NCI-H1930 (cell line): ENCODE measurements at regions not wholly inside any gene's neighbourhood (a gene's known extent, or its start where the extent isn't known, plus 50 kb on each side); places are given as distances from the start of the nearest gene placed in this dataset.

Experiments used
- DNase-seq, 2 experiments: peaks; one replicate each; lab custom pipeline; 2025; lab: John Stamatoyannopoulos, UW

DNA sequence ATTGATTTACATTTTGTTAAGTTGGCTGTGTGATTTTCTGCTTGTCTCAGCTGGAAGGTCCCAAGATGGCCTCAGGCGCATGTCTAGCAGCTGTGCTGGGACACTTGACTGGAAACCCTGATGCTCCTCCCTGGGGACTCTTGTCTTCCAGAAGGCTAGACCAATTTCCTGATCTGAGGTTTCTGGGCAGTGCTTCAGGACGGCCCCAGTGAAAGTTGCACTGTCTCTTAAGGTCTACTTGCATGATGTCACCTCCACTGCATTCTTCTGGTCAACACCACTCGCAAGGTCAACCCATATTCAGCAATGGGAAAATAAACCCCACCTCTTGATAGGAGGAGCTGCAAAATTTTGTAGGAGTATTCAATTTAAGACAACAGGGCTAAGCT, 116.0 kb downstream of the SALL1 start:
- DNase-seq, result no peak

DNA sequence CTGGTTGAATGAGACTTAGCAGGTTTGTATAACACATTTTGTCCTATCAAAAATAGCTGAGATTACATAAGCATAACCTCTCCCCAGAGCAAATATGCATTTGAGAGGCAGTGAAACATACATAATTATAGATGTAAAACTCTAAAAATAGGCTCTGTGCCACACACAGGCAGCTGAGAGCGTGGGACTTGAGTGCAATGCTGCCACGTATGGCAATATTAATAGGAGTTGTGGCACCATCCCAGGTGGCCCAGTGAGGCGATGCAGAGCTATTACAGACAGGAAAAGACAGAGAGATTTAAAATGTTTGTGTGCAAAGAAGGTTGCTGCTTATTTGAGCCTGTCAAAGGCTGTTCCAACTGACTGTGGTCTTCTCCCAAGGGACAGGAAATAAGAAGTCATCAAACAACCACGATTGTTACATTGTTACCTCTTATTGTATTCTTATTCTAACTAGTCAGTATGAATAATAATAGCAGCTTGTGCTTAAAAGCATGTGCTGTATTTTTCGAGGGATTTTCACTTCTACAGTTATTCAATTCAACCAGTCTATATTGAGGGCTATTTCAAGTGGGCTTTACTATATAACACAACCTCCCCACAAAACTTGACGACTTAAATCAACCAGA, 116.5 kb downstream of the SALL1 start:
- no peak for DNase-seq

GRCh38 chr16:51031598-51031997, 119.5 kb downstream of the SALL1 start:
- no peak for DNase-seq

DNA sequence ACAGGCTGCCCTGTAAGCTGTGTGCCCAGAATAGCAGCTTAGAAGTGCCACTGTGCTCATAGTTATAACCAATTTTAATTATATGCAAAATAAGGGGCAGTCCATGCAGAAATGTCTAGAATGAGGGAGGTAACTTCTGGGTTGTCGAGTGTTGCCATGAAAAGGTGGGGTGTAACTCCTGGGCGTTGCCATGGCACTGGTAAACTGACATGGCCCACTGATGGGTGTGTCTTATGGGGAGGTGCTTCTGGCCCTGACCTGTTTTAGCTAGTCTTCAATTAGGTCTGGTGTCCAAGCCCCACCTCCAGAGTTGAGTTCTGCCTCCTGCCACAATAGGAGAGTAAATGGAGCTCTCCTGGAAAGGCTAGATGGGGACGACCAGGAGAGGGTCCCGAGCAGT, 120.6 kb downstream of the SALL1 start:
- DNase-seq, result no peak

GRCh38 chr16:51025588-51026290, 125.3 kb downstream of the SALL1 start:
- DNase-seq, result no peak

DNA sequence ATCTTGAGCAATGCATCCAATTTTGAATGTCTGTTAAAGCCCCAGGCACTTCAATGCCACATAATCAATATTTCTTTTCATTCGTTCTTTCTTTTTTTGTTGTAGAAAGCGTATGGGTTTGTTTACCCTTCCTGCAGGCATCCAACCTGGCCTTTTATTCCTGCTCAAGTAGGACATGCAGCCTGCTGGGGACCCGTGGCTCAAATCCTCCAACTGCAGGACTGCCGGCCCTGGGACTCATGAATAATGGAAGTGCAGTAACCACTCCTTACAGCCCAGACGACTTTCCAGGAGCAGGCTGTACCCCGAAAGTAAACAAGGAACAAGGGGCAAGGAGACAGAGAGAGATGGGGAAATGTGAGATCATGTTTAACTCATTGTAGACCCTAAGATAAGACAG, 126.4 kb downstream of the SALL1 start:
- DNase-seq, result no peak

DNA sequence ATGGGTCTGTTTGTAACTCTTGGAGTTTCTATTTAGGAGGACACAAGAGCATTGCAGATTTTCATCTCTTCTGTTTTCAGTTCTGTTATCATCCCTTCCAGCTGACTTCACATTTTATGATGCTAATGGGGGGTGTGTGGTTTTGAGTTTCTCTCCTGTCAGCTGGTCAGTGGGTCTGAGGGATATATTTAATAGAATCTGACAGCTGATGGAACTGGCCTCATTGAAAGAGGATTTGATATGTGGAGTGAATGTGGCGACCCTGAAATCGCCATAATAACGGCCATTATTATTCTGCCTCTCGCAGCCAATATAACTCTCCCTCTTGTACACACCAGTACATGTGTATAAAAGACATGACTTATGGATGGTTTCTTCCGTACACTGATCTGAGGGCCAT, 128.1 kb downstream of the SALL1 start:
- DNase-seq, result no peak

- DNase-seq, result no peak
These were observed 131.5 kb downstream of the SALL1 start for GRCh38 chr16:51019617-51020016.

DNA sequence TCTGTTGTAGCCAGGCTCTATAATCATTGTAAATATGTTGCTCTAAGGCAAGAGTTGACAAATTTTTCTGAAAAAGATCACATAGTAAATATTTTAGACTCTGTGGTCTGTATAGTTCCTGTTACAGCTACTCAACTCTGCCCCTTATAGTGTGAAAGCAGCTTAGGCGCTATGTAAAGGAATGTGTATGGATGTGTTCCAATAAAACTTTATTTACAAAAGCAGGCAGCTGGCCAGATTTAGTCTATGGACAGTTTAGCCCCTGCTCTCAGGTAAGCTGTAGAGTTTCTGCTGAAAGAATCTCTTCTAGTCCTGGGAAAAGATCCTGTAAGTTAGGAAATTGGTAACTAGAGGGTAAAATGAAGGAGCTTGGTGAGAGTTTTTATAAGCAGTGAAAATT, 133.1 kb downstream of the SALL1 start:
- no peak for DNase-seq

DNA sequence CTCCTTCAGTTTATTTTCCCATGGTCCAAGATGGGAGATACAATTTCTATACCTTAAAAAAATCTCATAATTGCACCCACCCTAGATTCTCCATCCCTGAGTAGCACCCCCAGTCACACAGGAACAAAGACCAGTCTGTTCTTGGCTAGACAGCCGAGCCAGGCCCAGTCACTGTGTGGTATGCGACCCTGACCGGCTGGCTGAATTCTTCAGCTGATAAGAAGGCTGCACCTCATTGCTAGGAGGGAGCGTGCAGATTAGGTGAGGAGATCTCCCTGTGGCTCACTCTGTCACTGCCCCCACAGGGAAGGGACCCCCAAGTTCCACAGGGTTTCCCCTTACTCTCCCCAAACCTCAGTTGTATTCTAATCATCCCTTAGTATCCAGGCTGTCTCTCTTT, 138.7 kb downstream of the SALL1 start:
- no peak for DNase-seq

GRCh38 chr16:51010817-51011216, 140.3 kb downstream of the SALL1 start:
- DNase-seq, result no peak

DNA sequence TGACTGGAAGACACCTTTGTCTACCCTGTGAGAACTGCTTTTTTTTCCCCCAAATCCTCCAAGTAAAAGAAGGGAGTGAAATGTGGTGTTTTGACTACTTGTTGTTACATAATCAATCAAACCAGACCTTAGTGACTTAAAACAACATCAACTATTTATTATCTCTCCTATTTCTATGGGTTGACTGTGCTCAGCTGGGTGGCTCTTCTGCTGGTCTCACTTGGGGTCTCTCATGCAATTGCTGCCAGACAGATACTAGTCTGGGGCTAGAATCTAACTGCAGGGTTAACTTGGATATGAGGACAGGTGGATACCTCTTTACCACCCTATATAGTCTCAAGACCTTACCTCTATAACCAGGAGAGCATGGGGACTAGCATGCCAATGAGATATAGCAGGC, 141.3 kb downstream of the SALL1 start:
- no peak for DNase-seq

- no peak for DNase-seq
These were observed 141.7 kb downstream of the SALL1 start for GRCh38 chr16:51009359-51009758.

DNA sequence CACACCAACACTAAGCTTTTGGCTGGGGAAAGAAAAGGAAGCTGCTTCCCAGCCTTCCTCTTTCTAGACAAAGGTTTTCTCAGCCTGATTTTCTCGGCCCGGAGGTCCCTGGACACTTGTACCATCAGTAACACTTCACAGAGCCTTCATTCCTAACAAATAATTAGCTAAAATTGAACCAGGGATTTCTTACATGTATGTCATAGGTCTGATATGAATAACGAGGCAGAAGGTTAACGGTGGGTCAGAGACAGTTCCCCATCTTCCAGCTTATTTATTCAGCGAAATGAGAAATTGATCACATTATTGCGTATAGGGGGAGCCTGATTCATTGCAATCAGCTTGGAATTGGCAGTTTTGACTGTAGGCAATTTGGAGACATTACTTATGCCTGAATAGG, 142.5 kb downstream of the SALL1 start:
- no peak for DNase-seq

- no peak for DNase-seq
These were observed 143.0 kb downstream of the SALL1 start for GRCh38 chr16:51008037-51008436.

- DNase-seq, result no peak
These were observed 147.1 kb downstream of the SALL1 start for GRCh38 chr16:51003850-51004566.

DNA sequence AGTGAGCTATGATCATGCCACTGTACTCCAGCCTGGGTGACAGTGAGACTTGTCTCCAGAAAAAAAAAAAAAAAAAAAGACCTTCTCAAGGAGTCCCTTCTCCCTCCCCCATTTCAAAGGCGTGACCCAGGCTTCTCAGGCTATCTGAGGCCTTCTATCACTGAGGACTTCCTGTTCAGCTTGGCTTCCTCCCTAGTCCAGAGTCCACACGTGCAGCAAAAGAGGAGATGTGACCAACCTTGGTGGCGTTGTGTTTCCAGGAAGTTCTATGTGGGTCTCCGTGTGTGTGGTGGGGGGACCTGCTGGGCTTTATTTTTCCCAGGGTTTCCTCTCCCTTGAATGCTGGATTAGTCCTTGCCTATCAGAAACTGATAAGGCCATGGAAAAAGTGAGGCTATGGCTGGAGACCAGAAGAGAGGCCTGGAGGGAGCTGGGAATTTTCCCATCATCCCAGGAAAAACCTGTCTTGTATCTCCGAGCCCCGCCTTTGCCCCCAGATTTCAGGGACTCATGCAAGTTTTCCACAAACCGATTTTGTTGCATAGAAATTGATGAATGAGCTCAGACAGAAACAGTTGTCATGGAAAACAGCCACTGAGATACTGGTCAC, 148.1 kb downstream of the SALL1 start:
- DNase-seq, result no peak

- no peak for DNase-seq
These were observed 151.9 kb downstream of the SALL1 start for GRCh38 chr16:50999181-50999580.

- no peak for DNase-seq
These were observed 152.7 kb downstream of the SALL1 start for GRCh38 chr16:50998411-50998810.

- no peak for DNase-seq
These were observed 153.4 kb downstream of the SALL1 start for GRCh38 chr16:50997679-50998078.

DNA sequence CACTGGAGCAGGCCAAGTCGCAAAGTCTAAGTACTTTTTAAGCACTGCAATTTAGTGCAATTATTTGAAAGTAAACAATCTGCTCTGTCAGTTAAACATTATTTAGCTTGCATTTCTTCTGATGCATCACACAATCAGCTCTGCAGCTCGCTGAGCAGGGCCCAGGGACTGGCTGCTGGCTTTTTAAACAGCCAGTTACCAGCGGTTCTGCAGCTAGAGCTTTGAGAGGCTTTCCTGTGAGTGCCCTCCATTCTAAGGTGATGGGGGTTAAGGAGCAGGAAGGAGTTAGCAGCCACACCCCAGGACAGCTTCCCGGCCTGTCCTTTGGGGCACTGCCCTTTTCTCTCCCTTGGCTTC, 154.3 kb downstream of the SALL1 start:
- DNase-seq, result no peak

DNA sequence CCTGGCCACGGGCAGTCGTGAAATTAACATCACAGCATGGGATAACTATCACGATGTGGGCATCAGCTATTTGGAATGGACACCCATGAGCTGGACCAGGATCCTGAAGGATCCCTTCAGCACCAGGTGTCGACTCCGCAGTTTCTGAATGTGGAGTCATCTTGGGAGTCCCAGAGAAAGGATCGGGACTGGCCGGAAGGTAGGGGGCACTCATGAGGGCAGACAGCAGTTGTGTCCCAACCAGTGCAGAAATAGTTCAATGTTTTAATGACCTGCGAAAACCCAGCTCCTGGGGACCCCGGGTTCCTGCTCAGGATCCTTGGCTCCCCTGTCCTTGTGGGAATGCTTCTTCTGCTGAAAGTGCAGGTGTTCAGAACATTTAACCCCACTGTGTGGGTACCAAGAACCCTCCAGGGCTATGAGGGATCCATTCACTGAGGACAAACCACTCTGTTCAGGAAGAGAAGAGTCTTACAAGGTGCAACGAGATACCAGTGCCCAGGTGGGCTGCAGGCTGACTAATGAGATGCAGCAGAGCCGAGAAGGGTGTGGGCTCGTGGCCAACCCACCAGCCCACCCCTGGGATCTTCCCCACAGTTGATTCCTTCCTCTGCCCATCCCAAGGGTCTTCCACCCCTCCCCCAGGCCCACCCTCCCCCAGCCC, 154.8 kb downstream of the SALL1 start:
- no peak for DNase-seq

- DNase-seq, result no peak
These were observed 156.1 kb downstream of the SALL1 start for GRCh38 chr16:50994995-50995394.
